ENCODE measurements at regions not wholly inside any gene's neighbourhood (a gene's known extent, or its start where the extent isn't known, plus 50 kb on each side); places are given as distances from the start of the nearest gene placed in this dataset.

DNA sequence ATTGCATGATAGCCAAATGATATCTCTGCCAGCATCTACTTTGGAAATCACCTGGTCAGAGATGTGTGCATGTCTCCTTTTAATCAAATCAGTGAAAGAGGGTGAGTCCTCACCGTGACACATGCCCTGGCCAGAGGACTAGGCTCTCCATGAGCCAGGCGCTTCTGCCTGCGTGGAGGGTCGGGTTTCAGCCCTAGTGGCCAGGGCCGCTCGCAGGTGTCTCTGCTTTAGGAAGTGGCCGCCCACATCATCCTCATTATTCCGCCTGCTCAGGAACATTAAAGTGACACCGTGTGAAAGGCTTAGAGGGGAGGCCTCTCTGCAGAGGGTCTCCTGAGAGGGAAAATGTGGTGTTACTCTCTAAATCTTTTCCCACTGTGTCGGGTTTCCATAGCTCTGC is 173.6 kb upstream of the PRKCQ start:
- TF ChIP-seq, protein P1, sequence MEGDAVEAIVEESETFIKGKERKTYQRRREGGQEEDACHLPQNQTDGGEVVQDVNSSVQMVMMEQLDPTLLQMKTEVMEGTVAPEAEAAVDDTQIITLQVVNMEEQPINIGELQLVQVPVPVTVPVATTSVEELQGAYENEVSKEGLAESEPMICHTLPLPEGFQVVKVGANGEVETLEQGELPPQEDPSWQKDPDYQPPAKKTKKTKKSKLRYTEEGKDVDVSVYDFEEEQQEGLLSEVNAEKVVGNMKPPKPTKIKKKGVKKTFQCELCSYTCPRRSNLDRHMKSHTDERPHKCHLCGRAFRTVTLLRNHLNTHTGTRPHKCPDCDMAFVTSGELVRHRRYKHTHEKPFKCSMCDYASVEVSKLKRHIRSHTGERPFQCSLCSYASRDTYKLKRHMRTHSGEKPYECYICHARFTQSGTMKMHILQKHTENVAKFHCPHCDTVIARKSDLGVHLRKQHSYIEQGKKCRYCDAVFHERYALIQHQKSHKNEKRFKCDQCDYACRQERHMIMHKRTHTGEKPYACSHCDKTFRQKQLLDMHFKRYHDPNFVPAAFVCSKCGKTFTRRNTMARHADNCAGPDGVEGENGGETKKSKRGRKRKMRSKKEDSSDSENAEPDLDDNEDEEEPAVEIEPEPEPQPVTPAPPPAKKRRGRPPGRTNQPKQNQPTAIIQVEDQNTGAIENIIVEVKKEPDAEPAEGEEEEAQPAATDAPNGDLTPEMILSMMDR (IDR thresholded peaks at IDR 0.05; ENCODE audit: unreplicated experiment), result no peak
- Mint-ChIP-seq H3K27ac (ENCODE audit: unreplicated experiment) (no peak overlapping the region), H3K36me3 (ENCODE audit: low read depth, unreplicated experiment) (peaks cover 9% of the 10 kb centered on the region), H3K4me3 (ENCODE audit: unreplicated experiment) (no peak overlapping the region), H3K4me1 (ENCODE audit: unreplicated experiment) (peaks cover 3% of the 10 kb centered on the region), H3K27me3 (ENCODE audit: unreplicated experiment) (no peaks in the 10 kb centered on the region), H3K9me3 (ENCODE audit: unreplicated experiment) (no peaks in the 10 kb centered on the region)
- DNase-seq (ENCODE audit: low spot score), result no peak

DNA sequence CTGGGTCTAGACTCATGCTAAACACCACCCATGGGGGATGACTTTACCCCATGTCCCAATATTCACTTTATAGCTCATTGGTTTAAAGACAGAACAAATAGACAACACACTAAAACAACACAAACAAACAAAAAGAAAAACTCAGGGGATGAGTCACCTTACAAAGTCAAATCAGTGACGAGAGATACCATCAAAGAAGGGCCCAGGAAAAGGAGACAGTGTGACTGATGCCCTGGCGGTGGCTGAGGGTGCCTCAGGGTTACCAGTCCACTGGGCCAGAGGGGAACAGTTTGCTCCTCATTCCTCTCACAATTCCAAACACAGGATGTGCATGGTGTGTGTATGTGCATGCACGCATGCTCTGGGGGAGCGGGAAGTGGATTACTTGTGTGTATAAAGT is 171.3 kb upstream of the PRKCQ start:
- Mint-ChIP-seq H3K4me3 (ENCODE audit: unreplicated experiment) (no peak overlapping the region), H3K9me3 (ENCODE audit: unreplicated experiment) (no peaks in the 10 kb centered on the region), H3K27me3 (ENCODE audit: unreplicated experiment) (no peaks in the 10 kb centered on the region), H3K27ac (ENCODE audit: unreplicated experiment) (no peak overlapping the region), H3K4me1 (ENCODE audit: unreplicated experiment) (peaks cover 3% of the 10 kb centered on the region), H3K36me3 (ENCODE audit: low read depth, unreplicated experiment) (peaks cover 4% of the 10 kb centered on the region)
- TF ChIP-seq, protein P1 (IDR thresholded peaks at IDR 0.05; ENCODE audit: unreplicated experiment), result no peak
- DNase-seq (ENCODE audit: low spot score), result no peak

DNA sequence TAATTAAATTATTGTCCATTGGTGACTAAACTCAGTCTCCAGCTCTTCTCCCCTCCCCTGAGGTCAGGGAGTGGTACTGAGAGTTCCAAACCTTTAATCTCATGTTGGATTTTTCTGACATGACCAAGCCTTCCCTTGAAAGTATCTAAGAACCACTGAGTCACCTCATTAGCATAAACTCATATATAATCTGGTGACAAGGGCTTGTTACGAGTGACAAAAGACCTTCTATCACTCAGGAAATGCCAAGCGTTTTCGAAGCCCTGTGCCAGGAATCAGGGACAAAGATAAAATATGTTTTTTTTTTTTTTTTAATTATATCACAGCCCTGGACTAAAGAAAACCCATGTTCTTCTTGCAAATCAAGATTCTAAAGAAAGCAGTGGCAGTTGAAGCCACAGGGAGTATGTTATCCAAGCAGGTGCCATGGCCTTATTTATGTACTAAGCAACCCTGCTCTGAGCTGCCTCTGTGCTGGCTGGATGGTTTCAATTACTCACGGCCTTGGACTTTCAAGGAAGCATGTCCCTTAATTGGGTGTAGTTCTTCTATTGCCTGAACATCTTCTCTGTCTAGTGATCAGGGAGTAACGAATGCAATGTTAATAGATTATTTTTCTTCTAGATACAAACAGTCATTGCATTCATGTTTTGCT is 169.0 kb upstream of the PRKCQ start:
- no peaks in the 10 kb centered on the region for H3K27me3 Mint-ChIP-seq (ENCODE audit: unreplicated experiment)
- H3K9me3 Mint-ChIP-seq (ENCODE audit: unreplicated experiment), result no peaks in the 10 kb centered on the region
- TF ChIP-seq, protein P1 (IDR thresholded peaks at IDR 0.05; ENCODE audit: unreplicated experiment), result no peak
- H3K4me3 Mint-ChIP-seq (ENCODE audit: unreplicated experiment), result no peak overlapping the region
- peaks cover 4% of the 10 kb centered on the region for H3K36me3 Mint-ChIP-seq (ENCODE audit: low read depth, unreplicated experiment)
- H3K4me1 Mint-ChIP-seq (ENCODE audit: unreplicated experiment), result peaks cover 12% of the 10 kb centered on the region
- H3K27ac Mint-ChIP-seq (ENCODE audit: unreplicated experiment), result no peak overlapping the region
- DNase-seq (ENCODE audit: low spot score), result no peak

DNA sequence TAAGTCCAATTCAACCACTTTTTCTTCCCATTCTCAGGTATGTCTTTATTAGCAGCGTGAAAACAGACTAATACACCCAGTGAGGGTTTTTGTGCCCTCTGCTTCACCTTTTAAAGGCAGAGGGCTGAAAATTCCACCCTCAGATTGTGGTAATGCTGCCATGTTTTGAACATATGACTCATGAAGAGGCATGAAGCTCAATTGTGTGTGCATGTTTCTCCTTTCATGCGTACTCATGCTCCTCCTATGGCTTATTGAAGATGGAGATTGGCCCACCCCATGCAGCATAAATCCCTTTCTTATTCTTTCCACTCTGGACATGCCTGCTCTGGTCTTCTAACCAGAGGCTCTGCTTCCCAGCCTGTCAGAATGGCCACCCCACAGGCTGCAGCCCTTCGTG is 168.0 kb upstream of the PRKCQ start:
- DNase-seq (ENCODE audit: low spot score), result no peak

DNA sequence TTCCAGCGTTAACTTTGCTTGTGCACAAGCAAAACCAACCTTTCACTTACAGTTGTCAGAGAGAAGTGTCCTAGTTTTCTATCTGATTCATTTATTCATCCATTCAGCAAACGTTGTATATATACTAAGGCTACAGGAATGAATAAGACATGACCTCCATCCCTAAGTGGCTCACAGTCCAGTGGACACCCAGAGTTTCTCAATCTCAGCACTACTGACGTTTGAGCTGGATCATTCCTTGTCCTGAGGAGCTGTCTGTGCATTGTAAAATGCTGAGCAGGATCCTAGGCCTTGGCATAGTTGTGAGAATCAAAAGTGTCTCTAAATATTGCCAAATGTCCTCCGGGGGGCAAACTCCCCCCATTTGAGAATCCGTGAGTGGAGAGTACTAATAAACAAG is 166.7 kb upstream of the PRKCQ start:
- Mint-ChIP-seq H3K9me3 (ENCODE audit: unreplicated experiment) (no peaks in the 10 kb centered on the region), H3K4me1 (ENCODE audit: unreplicated experiment) (peaks cover 31% of the 10 kb centered on the region), H3K4me3 (ENCODE audit: unreplicated experiment) (no peak overlapping the region), H3K36me3 (ENCODE audit: low read depth, unreplicated experiment) (peaks cover 4% of the 10 kb centered on the region), H3K27me3 (ENCODE audit: unreplicated experiment) (no peaks in the 10 kb centered on the region), H3K27ac (ENCODE audit: unreplicated experiment) (no peak overlapping the region)
- no peak for DNase-seq (ENCODE audit: low spot score)
- TF ChIP-seq, protein P1 (IDR thresholded peaks at IDR 0.05; ENCODE audit: unreplicated experiment), result no peak

More for the DNA sequence above, 168.0 kb upstream of the PRKCQ start:
- H3K27me3 Mint-ChIP-seq (ENCODE audit: unreplicated experiment), result no peaks in the 10 kb centered on the region
- H3K4me3 Mint-ChIP-seq (ENCODE audit: unreplicated experiment), result peak overlapping the region; percentile 19
- no peak overlapping the region for H3K27ac Mint-ChIP-seq (ENCODE audit: unreplicated experiment)
- peaks cover 4% of the 10 kb centered on the region for H3K36me3 Mint-ChIP-seq (ENCODE audit: low read depth, unreplicated experiment)
- peaks cover 23% of the 10 kb centered on the region for H3K4me1 Mint-ChIP-seq (ENCODE audit: unreplicated experiment)
- TF ChIP-seq, protein P1 (IDR thresholded peaks at IDR 0.05; ENCODE audit: unreplicated experiment), result no peak
- H3K9me3 Mint-ChIP-seq (ENCODE audit: unreplicated experiment), result no peaks in the 10 kb centered on the region
